Panc1 (cell line): ENCODE measurements at regions not wholly inside any gene's neighbourhood (a gene's known extent, or its start where the extent isn't known, plus 50 kb on each side); places are given as distances from the start of the nearest gene placed in this dataset.

Experiments
- POLR2AphosphoS5 ChIP-seq: IDR thresholded peaks from 2 replicates; pipeline ENCODE4 v1.6.1; 2012; ENCODE audit warnings: mild to moderate bottlenecking, low read depth, low read length, moderate library complexity
- SIN3A ChIP-seq: IDR thresholded peaks from 2 replicates; pipeline ENCODE4 v1.6.1; 2012; ENCODE audit warnings: low read depth, mild to moderate bottlenecking, low read length, moderate library complexity, borderline replicate concordance; ENCODE audit not compliant: insufficient read depth
- TF ChIP-seq, protein P1 (sequence below): fragments of 450-650 bp; IDR thresholded peaks from 2 replicates; pipeline ENCODE4 v1.5.1; 2017; ENCODE audit warnings: mild to moderate bottlenecking
- TF ChIP-seq, protein P2 (sequence below), 2 experiments: IDR thresholded peaks; 2 replicates each; pipeline ENCODE4 v1.6.1; 2011 to 2012; ENCODE audit warnings: low read depth in 2 of 2, control low read depth in 1 of 2, low read length in 1 of 2, mild to moderate bottlenecking in 1 of 2, moderate library complexity in 1 of 2; ENCODE audit not compliant: insufficient read depth in 1 of 2

DNA sequence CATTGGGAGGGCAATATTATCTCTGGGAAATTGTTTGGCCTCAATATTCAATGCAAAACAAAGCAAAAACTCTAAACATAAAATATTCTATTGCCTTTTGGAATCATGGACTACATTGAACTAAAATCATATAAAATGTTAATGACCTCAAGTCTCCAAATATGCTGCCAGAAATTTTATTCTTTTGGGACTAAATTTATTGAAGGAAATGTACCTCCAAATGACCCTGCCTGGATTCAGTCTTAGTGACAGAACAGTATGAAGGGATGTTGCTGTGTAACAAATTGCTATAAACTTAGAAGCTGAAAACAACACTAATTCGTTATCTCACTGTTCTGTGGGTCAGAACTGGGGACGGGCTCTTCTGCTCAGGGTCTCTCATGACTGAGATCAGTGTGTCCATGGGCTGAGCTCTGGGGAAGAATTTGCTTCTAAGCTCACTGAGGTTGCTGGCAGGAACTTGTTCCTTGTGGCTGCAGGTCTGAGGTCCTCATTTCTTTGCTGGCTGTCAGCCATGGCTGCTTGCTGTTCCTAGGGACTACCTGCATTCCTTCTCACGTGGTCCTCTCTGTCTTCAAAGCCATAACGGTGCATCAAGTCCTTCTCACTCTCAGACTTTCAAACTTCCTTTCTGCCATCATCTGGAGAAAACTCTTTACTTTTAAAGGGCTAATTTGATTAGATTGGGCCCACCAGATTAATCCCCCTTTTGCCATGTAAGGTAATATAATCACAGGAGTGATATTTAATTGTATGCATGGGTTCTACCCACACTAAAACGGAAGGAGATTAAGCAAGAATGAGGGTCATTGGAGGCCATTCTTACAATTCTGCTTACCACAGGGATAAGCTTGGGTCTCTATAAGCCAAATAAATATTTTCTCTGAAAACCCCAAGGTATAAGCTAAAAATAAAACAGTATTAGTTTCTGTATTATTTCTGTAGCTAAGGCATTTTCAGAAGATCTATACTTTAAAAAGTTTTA lies 149.0 kb downstream of the ADCYAP1 start:
- TF ChIP-seq, protein P1, sequence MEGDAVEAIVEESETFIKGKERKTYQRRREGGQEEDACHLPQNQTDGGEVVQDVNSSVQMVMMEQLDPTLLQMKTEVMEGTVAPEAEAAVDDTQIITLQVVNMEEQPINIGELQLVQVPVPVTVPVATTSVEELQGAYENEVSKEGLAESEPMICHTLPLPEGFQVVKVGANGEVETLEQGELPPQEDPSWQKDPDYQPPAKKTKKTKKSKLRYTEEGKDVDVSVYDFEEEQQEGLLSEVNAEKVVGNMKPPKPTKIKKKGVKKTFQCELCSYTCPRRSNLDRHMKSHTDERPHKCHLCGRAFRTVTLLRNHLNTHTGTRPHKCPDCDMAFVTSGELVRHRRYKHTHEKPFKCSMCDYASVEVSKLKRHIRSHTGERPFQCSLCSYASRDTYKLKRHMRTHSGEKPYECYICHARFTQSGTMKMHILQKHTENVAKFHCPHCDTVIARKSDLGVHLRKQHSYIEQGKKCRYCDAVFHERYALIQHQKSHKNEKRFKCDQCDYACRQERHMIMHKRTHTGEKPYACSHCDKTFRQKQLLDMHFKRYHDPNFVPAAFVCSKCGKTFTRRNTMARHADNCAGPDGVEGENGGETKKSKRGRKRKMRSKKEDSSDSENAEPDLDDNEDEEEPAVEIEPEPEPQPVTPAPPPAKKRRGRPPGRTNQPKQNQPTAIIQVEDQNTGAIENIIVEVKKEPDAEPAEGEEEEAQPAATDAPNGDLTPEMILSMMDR = no peak
- TF ChIP-seq, protein P2, sequence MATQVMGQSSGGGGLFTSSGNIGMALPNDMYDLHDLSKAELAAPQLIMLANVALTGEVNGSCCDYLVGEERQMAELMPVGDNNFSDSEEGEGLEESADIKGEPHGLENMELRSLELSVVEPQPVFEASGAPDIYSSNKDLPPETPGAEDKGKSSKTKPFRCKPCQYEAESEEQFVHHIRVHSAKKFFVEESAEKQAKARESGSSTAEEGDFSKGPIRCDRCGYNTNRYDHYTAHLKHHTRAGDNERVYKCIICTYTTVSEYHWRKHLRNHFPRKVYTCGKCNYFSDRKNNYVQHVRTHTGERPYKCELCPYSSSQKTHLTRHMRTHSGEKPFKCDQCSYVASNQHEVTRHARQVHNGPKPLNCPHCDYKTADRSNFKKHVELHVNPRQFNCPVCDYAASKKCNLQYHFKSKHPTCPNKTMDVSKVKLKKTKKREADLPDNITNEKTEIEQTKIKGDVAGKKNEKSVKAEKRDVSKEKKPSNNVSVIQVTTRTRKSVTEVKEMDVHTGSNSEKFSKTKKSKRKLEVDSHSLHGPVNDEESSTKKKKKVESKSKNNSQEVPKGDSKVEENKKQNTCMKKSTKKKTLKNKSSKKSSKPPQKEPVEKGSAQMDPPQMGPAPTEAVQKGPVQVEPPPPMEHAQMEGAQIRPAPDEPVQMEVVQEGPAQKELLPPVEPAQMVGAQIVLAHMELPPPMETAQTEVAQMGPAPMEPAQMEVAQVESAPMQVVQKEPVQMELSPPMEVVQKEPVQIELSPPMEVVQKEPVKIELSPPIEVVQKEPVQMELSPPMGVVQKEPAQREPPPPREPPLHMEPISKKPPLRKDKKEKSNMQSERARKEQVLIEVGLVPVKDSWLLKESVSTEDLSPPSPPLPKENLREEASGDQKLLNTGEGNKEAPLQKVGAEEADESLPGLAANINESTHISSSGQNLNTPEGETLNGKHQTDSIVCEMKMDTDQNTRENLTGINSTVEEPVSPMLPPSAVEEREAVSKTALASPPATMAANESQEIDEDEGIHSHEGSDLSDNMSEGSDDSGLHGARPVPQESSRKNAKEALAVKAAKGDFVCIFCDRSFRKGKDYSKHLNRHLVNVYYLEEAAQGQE (IDR thresholded peaks at IDR 0.05; ENCODE audit: insufficient read depth in 1 of 2, low read depth in 2 of 2, low read length in 1 of 2) = no peak
- TF ChIP-seq POLR2AphosphoS5 (no peak), SIN3A (no peak)
